ENCODE measurements at regions not wholly inside any gene's neighbourhood (a gene's known extent, or its start where the extent isn't known, plus 50 kb on each side); places are given as distances from the start of the nearest gene placed in this dataset.

GRCh38 chr17:54157542-54157941 lies 334.8 kb downstream of the KIF2B start:
- no peak for TF ChIP-seq CTCF (IDR thresholded peaks at IDR 0.05)
- no peak for TF ChIP-seq POLR2A (IDR thresholded peaks at IDR 0.05)

Data from esophagus squamous epithelium (tissue), 4 donors.